SK-N-MC (cell line): ENCODE measurements at regions not wholly inside any gene's neighbourhood (a gene's known extent, or its start where the extent isn't known, plus 50 kb on each side); places are given as distances from the start of the nearest gene placed in this dataset.

Experiments used
- DNase-seq: peaks from one replicate; pipeline ENCODE4 v3.0.0-alpha.2; 2011; ENCODE audit warnings: low read depth, low spot score
- H3K27ac ChIP-seq: fragments of 200-600 bp; sonication (generic); 2 replicates; pipeline ENCODE4 v1.5.1; 2016; ENCODE audit warnings: mixed run types
- H3K36me3 ChIP-seq: fragments of 200-600 bp; sonication (generic); 2 replicates; pipeline ENCODE4 v1.6.1; 2017; ENCODE audit warnings: antibody characterized with exemption, low read length, mixed read lengths; ENCODE audit not compliant: insufficient read depth
- H3K4me3 ChIP-seq: fragments of 200-600 bp; sonication (generic); 2 replicates; pipeline ENCODE4 v1.5.1; 2016
- H3K9ac ChIP-seq: fragments of 200-600 bp; sonication (generic); 2 replicates; pipeline ENCODE4 v1.8.0; 2017; ENCODE audit warnings: mixed run types, mixed read lengths; ENCODE audit not compliant: insufficient read length
- H3K9me3 ChIP-seq: fragments of 200-600 bp; sonication (generic); 2 replicates; pipeline ENCODE4 v1.6.1; 2017; ENCODE audit warnings: low read depth, mild to moderate bottlenecking, antibody characterized with exemption, low read length, moderate library complexity, mixed read lengths
- EZH2 ChIP-seq: fragments of 200-600 bp; sonication (generic); IDR thresholded peaks from one replicate; pipeline ENCODE4 v1.6.1; 2017; ENCODE audit warnings: antibody characterized with exemption
- FOXP2 ChIP-seq: optimal IDR thresholded peaks from 2 replicates; pipeline ENCODE3; 2011; ENCODE audit warnings: mild to moderate bottlenecking, moderate library complexity; ENCODE audit not compliant: insufficient read depth; ENCODE audit errors: extremely low read length, control extremely low read depth
- POLR2AphosphoS5 ChIP-seq: IDR thresholded peaks from 2 replicates; pipeline ENCODE4 v1.6.1; 2012; ENCODE audit warnings: mild to moderate bottlenecking, low read depth, low read length, borderline replicate concordance

- no peak overlapping the region for H3K27ac ChIP-seq
- no peak for DNase-seq
- no peaks in the 10 kb centered on the region for H3K9me3 ChIP-seq
- H3K4me3 ChIP-seq = no peak overlapping the region
- no peaks in the 10 kb centered on the region for H3K36me3 ChIP-seq
- TF ChIP-seq POLR2AphosphoS5 = no peak
- no peak for TF ChIP-seq FOXP2
- no peak for TF ChIP-seq EZH2
- no peak overlapping the region for H3K9ac ChIP-seq
These were observed 56.4 kb upstream of the POU1F1 start for GRCh38 chr3:87332789-87333188.

DNA sequence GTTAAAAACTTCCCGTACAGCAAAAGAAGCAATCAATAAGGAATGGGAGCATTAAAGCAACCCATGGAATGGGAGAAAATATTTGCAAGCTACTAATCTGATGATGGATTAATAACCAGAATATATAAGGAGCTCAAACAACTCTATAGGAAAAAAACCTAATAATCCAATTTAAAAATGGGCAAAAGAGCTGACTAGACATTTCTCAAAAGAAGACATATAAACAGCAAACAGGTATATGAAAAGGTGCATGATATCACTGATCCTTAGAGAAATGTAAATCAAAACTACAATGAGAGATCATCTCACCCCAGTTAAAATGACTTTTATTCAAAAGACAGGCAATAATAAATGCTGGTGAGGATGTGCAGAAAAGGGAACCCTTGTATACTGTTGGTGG is 52.7 kb upstream of the POU1F1 start:
- no peaks in the 10 kb centered on the region; the same call in 1 of the 2 replicates for H3K9me3 ChIP-seq
- H3K4me3 ChIP-seq = no peak overlapping the region
- H3K9ac ChIP-seq = no peak overlapping the region
- H3K27ac ChIP-seq = no peak overlapping the region
- H3K36me3 ChIP-seq = no peaks in the 10 kb centered on the region
- TF ChIP-seq POLR2AphosphoS5 = no peak
- TF ChIP-seq EZH2 = no peak
- no peak for TF ChIP-seq FOXP2
- DNase-seq = no peak
